ENCODE measurements at regions not wholly inside any gene's neighbourhood (a gene's known extent, or its start where the extent isn't known, plus 50 kb on each side); places are given as distances from the start of the nearest gene placed in this dataset.
"Not testable (repeated sequence)": the region's sequence is repeated elsewhere in the genome, so short reads cannot be mapped to it uniquely, and the experiment has no call there.

DNA sequence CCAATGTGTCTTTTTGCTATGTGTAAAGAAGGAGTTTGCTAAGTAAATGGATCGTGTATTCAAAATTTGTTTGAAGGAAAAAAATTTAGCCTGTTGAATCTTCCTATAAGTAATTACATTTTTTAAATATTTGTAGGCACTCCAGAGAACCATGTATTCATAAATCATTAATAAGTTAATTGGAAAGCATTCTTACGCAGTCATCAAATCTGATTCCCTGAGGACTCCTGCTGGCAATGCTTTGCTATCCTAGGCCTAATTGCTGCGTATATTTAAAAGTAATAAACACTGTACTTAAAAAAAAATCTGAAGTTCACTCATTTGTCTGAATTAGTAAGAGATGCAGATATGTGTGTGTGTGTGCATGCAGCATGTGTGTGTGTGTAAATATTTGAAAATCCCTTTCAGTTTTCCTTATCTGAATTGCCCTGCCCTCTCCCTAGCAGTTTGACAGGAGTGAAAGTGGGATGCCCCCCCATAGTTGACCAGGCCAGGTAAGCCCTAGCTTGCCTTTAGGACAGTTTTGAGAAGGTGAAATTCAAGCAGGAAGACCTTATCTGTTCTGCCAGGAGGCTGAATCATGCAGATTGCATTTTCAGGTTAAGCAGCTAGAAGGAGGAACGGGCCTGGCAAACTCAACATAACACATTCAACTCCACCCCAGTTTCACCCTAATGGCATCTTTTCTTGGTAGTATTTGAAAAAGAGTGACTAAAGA, 81.2 kb upstream of the DNAH5 start:
- ChIA-PET CTCF (no interaction called here), POLR2A (no interaction called here)
- Mint-ChIP-seq H3K4me3 (no peak overlapping the region), H3K9me3 (no peaks in the 10 kb centered on the region), H3K36me3 (no peaks in the 10 kb centered on the region), H3K4me1 (ENCODE audit: low read depth) (no peaks in the 10 kb centered on the region), H3K27me3 (no peaks in the 10 kb centered on the region), H3K27ac (no peak overlapping the region)
- DNase-seq = no peak
- intact Hi-C loops (cut with micrococcal nuclease) = no loop called here

DNA sequence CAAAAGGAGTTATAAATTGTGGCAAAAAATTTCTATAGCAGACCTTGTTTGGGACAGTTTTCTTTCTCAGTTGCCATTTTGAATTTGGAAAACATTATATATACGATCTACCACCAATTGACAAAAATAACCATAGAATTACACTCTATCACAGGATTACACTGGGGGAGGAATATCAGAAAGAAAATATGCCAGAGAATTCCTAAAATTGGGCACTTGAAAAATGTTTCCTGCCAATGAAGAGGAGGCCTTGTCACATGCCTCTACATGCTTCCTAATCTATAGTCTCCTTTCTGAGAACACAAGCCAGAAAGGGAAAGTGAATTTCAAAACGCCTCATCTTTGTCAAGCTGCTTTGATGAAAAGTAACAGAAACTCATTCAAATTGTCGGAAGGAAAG, 78.5 kb upstream of the DNAH5 start:
- Mint-ChIP-seq H3K4me3 (no peak overlapping the region), H3K27me3 (peaks cover 3% of the 10 kb centered on the region), H3K9me3 (peaks cover 4% of the 10 kb centered on the region), H3K36me3 (no peaks in the 10 kb centered on the region), H3K4me1 (ENCODE audit: low read depth) (no peaks in the 10 kb centered on the region), H3K27ac (no peak overlapping the region)
- intact Hi-C loops (cut with micrococcal nuclease) = no loop called here
- CTCF ChIA-PET = no interaction called here
- POLR2A ChIA-PET = no interaction called here
- no peak for DNase-seq

DNA sequence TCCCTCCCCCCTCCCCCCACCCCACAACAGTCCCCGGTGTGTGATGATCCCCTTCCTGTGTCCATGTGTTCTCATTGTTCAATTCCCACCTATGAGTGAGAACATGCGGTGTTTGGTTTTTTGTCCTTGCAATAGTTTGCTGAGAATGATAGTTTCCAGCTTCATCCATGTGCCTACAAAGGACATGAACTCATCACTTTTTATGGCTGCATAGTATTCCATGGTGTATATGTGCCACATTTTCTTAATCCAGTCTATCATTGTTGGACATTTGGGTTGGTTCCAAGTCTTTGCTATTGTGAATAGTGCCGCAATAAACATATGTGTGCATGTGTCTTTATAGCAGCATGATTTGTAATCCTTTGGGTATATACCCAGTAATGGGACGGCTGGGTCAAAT, 76.5 kb upstream of the DNAH5 start:
- intact Hi-C loops (cut with micrococcal nuclease); H3K4me3 Mint-ChIP-seq; H3K27ac Mint-ChIP-seq; CTCF ChIA-PET; POLR2A ChIA-PET; H3K27me3 Mint-ChIP-seq; DNase-seq; H3K36me3 Mint-ChIP-seq; H3K9me3 Mint-ChIP-seq; H3K4me1 Mint-ChIP-seq (ENCODE audit: low read depth): not testable (repeated sequence)

GRCh38 chr5:14019768-14020290, 75.3 kb upstream of the DNAH5 start:
- no peak for DNase-seq
- Mint-ChIP-seq H3K27ac (no peak overlapping the region), H3K9me3 (peaks cover 4% of the 10 kb centered on the region), H3K4me3 (no peak overlapping the region), H3K36me3 (no peaks in the 10 kb centered on the region), H3K27me3 (peaks cover 6% of the 10 kb centered on the region), H3K4me1 (ENCODE audit: low read depth) (no peaks in the 10 kb centered on the region)
- ChIA-PET CTCF (no interaction called here), POLR2A (no interaction called here)
- intact Hi-C loops (cut with micrococcal nuclease) = loop anchor here (10.0 kb wide), 1 partner anchor 125 kb away; the partner anchor contains the start of gene TRIO

GRCh38 chr5:14017904-14018303, 73.4 kb upstream of the DNAH5 start:
- Mint-ChIP-seq H3K4me3 (no peak overlapping the region), H3K9me3 (peaks cover 4% of the 10 kb centered on the region), H3K27me3 (peaks cover 10% of the 10 kb centered on the region), H3K4me1 (ENCODE audit: low read depth) (no peaks in the 10 kb centered on the region), H3K27ac (no peak overlapping the region), H3K36me3 (no peaks in the 10 kb centered on the region)
- CTCF ChIA-PET = no interaction called here
- no peak for DNase-seq
- intact Hi-C loops (cut with micrococcal nuclease) = loop anchor here (10.0 kb wide), 1 partner anchor 127 kb away; the partner anchor contains the start of gene TRIO
- POLR2A ChIA-PET = no interaction called here

DNA sequence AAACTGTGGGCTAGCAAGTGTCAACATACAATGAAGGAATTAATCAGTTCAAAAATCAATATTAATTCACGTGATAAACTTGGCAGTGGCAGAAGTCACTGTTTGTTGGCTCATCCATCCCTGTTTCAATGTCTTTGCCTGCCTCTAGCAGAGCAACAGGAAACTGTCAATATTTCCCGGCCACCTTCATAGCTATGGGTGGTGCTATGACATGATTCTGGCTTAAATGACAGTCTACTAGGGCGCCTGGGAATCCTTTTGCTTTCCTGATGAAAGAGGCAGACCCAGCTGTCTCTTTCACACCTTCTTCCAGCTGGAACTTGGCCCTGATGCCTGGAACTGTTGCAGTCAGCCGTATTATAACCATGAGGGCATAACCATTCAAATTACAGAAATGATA, 72.1 kb upstream of the DNAH5 start:
- Mint-ChIP-seq H3K27ac (no peak overlapping the region), H3K36me3 (no peaks in the 10 kb centered on the region), H3K4me3 (no peak overlapping the region), H3K4me1 (ENCODE audit: low read depth) (peaks cover 4% of the 10 kb centered on the region), H3K9me3 (peaks cover 4% of the 10 kb centered on the region), H3K27me3 (peaks cover 18% of the 10 kb centered on the region)
- no peak for DNase-seq
- intact Hi-C loops (cut with micrococcal nuclease) = loop anchor here (10.0 kb wide), 1 partner anchor 128 kb away; the partner anchor contains the start of gene TRIO
- POLR2A ChIA-PET = no interaction called here
- CTCF ChIA-PET = no interaction called here

DNA sequence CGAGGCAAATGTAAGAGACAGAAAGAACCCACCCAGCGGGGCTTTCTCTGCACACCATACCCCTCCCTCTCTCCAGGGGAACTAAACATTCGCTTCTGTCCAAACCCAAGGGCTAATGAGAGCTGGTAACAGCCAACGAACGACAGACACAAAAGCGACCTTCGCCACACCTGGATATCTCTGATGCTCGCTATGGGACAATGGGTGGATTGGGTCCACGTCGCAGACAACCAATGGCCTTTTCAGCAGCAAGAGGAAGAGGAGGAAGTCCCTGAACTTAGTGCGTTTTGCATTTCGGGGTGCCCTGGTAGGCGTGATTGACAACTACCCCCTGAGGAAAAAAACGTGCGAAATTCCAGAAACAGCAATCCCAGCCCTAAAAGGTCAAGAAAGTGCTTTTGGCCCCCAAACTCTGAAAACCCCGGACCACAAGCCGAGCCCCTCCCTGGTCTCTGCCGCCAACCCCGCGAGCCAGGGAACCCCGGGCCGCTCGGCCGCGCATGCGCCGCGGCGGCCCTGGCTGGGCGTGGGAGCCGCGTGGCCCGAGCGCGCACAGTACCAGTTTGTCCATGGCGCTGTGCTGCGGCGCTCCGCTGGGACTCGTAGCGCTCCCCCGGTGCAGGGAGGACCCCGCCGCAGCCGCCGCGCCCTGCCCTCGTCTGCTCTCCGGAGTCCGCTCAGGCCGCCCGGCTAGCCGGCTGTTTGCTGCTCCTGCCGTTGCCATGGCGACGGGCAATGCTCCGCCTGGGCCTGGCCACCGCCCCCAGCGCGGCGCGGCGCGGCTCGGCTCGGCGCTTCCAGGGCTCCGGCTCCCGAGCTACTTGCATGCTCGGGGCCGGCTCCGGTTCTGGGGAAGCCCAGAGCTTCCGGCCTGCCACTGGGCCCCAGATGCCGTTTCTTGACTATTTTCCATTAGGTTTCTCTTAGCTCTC, 66.9 kb upstream of the DNAH5 start:
- CTCF ChIA-PET = no interaction called here
- Mint-ChIP-seq H3K9me3 (no peaks in the 10 kb centered on the region), H3K36me3 (no peaks in the 10 kb centered on the region), H3K27ac (no peak overlapping the region), H3K4me1 (ENCODE audit: low read depth) (peaks cover 10% of the 10 kb centered on the region), H3K4me3 (peak overlapping the region; percentile 62), H3K27me3 (peaks cover 22% of the 10 kb centered on the region)
- DNase-seq = peak; percentile 52
- POLR2A ChIA-PET = no interaction called here
- intact Hi-C loops (cut with micrococcal nuclease) = loop anchor here (10.0 kb wide), 1 partner anchor 133 kb away; the partner anchor contains the start of gene TRIO

DNA sequence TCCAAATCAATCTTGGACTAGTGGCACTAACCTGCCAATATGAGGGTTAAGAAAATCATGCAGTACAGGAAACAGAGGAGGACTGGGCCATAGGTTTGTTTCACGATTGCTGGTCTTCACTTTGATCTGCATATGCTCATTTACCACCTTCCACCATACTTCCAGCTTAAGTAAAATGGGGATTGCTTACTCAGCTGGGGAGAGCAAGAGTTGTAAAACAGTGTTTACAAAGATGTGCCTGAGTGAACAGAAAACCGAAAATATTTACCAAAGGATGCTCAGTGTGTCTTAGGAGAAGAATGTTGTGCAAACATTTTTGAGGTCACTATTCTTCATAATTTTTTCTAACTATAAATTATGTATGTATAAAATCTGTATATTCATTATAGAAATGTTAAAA, 65.1 kb upstream of the DNAH5 start:
- intact Hi-C loops (cut with micrococcal nuclease) = no loop called here
- Mint-ChIP-seq H3K4me3 (no peak overlapping the region), H3K9me3 (no peaks in the 10 kb centered on the region), H3K27me3 (peaks cover 17% of the 10 kb centered on the region), H3K27ac (no peak overlapping the region), H3K4me1 (ENCODE audit: low read depth) (peaks cover 10% of the 10 kb centered on the region), H3K36me3 (no peaks in the 10 kb centered on the region)
- ChIA-PET POLR2A (no interaction called here), CTCF (no interaction called here)
- no peak for DNase-seq

- intact Hi-C loops (cut with micrococcal nuclease) = no loop called here
- peaks cover 10% of the 10 kb centered on the region for H3K4me1 Mint-ChIP-seq (ENCODE audit: low read depth)
- no peaks in the 10 kb centered on the region for H3K36me3 Mint-ChIP-seq
- POLR2A ChIA-PET = no interaction called here
- H3K27me3 Mint-ChIP-seq = peaks cover 17% of the 10 kb centered on the region
- CTCF ChIA-PET = no interaction called here
- no peak for DNase-seq
- H3K27ac Mint-ChIP-seq = no peak overlapping the region
- H3K4me3 Mint-ChIP-seq = no peak overlapping the region
- H3K9me3 Mint-ChIP-seq = no peaks in the 10 kb centered on the region
These were observed 64.4 kb upstream of the DNAH5 start for GRCh38 chr5:14008819-14009311.

- intact Hi-C loops (cut with micrococcal nuclease) = no loop called here
- Mint-ChIP-seq H3K4me1 (ENCODE audit: low read depth) (peaks cover 7% of the 10 kb centered on the region), H3K9me3 (no peaks in the 10 kb centered on the region), H3K36me3 (no peaks in the 10 kb centered on the region), H3K4me3 (no peak overlapping the region), H3K27me3 (peaks cover 9% of the 10 kb centered on the region), H3K27ac (no peak overlapping the region)
- ChIA-PET POLR2A (no interaction called here), CTCF (no interaction called here)
- no peak for DNase-seq
These were observed 62.5 kb upstream of the DNAH5 start for GRCh38 chr5:14006823-14007520.

GRCh38 chr5:14004598-14005394, 60.3 kb upstream of the DNAH5 start:
- Mint-ChIP-seq H3K36me3 (no peaks in the 10 kb centered on the region), H3K4me3 (no peak overlapping the region), H3K9me3 (no peaks in the 10 kb centered on the region), H3K27ac (no peak overlapping the region), H3K27me3 (peaks cover 2% of the 10 kb centered on the region), H3K4me1 (ENCODE audit: low read depth) (no peaks in the 10 kb centered on the region)
- ChIA-PET CTCF (no interaction called here), POLR2A (interaction anchor here (0.5 kb wide), 1 partner anchor 92 kb away, joined by 3 read pairs; no protein-coding TSS in a partner anchor)
- intact Hi-C loops (cut with micrococcal nuclease) = no loop called here
- DNase-seq = no peak
